Liver (tissue), 3 donors: ENCODE measurements at regions not wholly inside any gene's neighbourhood (a gene's known extent, or its start where the extent isn't known, plus 50 kb on each side); places are given as distances from the start of the nearest gene placed in this dataset.

Experiments used
- JUND ChIP-seq, 2 donors: IDR thresholded peaks; 2 replicates each; pipeline ENCODE4 v1.6.1; 2016; ENCODE audit warnings: antibody characterized with exemption in 2 of 2
- NR2F2 ChIP-seq: IDR thresholded peaks from 2 replicates; pipeline ENCODE4 v1.6.1; 2016; ENCODE audit warnings: antibody characterized with exemption
- RAD21 ChIP-seq, 2 donors: IDR thresholded peaks; 2 replicates each; pipeline ENCODE4 v1.6.1; 2016; ENCODE audit warnings: antibody characterized with exemption in 2 of 2, mild to moderate bottlenecking in 2 of 2
- SP1 ChIP-seq: IDR thresholded peaks from 2 replicates; pipeline ENCODE4 v1.6.1; 2018; ENCODE audit warnings: antibody characterized with exemption, mild to moderate bottlenecking
- TAF1 ChIP-seq: conservative IDR thresholded peaks from 2 replicates; pipeline ENCODE4 v1.6.1; 2016; ENCODE audit warnings: antibody characterized with exemption, mild to moderate bottlenecking
- YY1 ChIP-seq: IDR thresholded peaks from 2 replicates; pipeline ENCODE4 v1.6.1; 2016; ENCODE audit warnings: antibody characterized with exemption, mild to moderate bottlenecking
- TF ChIP-seq, protein P1 (sequence below): fragments of 150-350 bp; IDR thresholded peaks from 2 replicates; pipeline ENCODE4 v1.5.1; 2017; ENCODE audit warnings: improper control_type of control experiment, low read depth, low read length; ENCODE audit not compliant: missing input control
- TF ChIP-seq, protein P2 (sequence below): IDR thresholded peaks from 2 replicates; pipeline ENCODE4 v1.6.1; 2016; ENCODE audit warnings: antibody characterized with exemption
- TF ChIP-seq, protein P3 (sequence below): IDR thresholded peaks from 2 replicates; pipeline ENCODE4 v1.6.1; 2016; ENCODE audit warnings: antibody characterized with exemption, mild to moderate bottlenecking
- TF ChIP-seq, protein P4 (sequence below): IDR thresholded peaks from 2 replicates; pipeline ENCODE4 v1.6.1; 2016; ENCODE audit warnings: antibody characterized with exemption
- donor health status: healthy.
- donor health status: healthy.

DNA sequence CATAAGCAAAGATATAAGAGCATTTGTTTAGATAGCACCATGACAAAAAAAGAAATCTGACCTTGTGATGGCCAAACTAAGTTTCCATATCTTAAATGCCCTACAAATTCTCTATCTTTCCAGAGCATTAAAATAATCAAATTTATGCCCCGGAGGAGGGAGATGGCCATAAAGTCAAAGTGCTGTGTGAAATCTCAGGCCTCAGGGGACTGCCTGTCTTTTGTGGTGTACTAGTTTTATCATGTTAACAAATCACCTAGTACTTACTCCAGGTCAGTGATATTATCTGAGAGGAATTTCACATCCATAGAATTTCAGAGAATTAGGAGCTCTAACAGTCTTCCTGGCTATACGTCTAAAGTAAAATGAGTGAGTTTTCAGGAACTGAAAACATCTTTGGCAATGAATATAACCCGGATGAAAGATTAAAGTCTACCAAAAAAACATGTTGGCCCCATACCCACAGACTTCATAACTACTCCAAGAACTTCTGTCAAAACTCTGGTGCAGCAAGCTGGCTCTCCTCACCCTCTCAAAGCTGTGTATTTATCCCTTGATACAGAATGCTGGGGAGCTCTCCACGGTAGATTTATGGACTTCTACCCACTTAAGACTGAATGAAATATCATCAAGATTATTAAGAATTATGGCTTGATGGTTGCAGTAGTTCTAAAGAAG is 682.8 kb downstream of the SORCS1 start:
- no peak for TF ChIP-seq RAD21 (IDR thresholded peaks at IDR 0.05)
- no peak for TF ChIP-seq SP1
- TF ChIP-seq, protein P1, sequence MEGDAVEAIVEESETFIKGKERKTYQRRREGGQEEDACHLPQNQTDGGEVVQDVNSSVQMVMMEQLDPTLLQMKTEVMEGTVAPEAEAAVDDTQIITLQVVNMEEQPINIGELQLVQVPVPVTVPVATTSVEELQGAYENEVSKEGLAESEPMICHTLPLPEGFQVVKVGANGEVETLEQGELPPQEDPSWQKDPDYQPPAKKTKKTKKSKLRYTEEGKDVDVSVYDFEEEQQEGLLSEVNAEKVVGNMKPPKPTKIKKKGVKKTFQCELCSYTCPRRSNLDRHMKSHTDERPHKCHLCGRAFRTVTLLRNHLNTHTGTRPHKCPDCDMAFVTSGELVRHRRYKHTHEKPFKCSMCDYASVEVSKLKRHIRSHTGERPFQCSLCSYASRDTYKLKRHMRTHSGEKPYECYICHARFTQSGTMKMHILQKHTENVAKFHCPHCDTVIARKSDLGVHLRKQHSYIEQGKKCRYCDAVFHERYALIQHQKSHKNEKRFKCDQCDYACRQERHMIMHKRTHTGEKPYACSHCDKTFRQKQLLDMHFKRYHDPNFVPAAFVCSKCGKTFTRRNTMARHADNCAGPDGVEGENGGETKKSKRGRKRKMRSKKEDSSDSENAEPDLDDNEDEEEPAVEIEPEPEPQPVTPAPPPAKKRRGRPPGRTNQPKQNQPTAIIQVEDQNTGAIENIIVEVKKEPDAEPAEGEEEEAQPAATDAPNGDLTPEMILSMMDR: no peak
- TF ChIP-seq YY1: no peak
- TF ChIP-seq, protein P2, sequence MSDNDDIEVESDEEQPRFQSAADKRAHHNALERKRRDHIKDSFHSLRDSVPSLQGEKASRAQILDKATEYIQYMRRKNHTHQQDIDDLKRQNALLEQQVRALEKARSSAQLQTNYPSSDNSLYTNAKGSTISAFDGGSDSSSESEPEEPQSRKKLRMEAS: no peak
- TF ChIP-seq, protein P3, sequence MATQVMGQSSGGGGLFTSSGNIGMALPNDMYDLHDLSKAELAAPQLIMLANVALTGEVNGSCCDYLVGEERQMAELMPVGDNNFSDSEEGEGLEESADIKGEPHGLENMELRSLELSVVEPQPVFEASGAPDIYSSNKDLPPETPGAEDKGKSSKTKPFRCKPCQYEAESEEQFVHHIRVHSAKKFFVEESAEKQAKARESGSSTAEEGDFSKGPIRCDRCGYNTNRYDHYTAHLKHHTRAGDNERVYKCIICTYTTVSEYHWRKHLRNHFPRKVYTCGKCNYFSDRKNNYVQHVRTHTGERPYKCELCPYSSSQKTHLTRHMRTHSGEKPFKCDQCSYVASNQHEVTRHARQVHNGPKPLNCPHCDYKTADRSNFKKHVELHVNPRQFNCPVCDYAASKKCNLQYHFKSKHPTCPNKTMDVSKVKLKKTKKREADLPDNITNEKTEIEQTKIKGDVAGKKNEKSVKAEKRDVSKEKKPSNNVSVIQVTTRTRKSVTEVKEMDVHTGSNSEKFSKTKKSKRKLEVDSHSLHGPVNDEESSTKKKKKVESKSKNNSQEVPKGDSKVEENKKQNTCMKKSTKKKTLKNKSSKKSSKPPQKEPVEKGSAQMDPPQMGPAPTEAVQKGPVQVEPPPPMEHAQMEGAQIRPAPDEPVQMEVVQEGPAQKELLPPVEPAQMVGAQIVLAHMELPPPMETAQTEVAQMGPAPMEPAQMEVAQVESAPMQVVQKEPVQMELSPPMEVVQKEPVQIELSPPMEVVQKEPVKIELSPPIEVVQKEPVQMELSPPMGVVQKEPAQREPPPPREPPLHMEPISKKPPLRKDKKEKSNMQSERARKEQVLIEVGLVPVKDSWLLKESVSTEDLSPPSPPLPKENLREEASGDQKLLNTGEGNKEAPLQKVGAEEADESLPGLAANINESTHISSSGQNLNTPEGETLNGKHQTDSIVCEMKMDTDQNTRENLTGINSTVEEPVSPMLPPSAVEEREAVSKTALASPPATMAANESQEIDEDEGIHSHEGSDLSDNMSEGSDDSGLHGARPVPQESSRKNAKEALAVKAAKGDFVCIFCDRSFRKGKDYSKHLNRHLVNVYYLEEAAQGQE: no peak
- no peak for TF ChIP-seq NR2F2
- TF ChIP-seq, protein P4, sequence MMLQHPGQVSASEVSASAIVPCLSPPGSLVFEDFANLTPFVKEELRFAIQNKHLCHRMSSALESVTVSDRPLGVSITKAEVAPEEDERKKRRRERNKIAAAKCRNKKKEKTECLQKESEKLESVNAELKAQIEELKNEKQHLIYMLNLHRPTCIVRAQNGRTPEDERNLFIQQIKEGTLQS: no peak
- TF ChIP-seq JUND (IDR thresholded peaks at IDR 0.05): no peak
- TF ChIP-seq TAF1: no peak
